ENCODE measurements at regions not wholly inside any gene's neighbourhood (a gene's known extent, or its start where the extent isn't known, plus 50 kb on each side); places are given as distances from the start of the nearest gene placed in this dataset.

- no peak overlapping the region for H2BK120ac ChIP-seq (ENCODE audit: low read depth, low read length, poor library complexity, severe bottlenecking)
- H2BK5ac ChIP-seq (ENCODE audit: insufficient read length, low read length): no peak overlapping the region
- H3K4ac ChIP-seq (ENCODE audit: low read depth, low read length): no peak overlapping the region
- no peak overlapping the region for H2BK12ac ChIP-seq (ENCODE audit: insufficient read length, low read depth, low read length)
- peaks cover 16% of the 10 kb centered on the region; the same call in 1 of the 2 replicates for H3K79me2 ChIP-seq (ENCODE audit: insufficient read depth, low read length)
- no peaks in the 10 kb centered on the region for H3K9me3 ChIP-seq (ENCODE audit: control insufficient read depth, low read depth, low read length)
- no peak overlapping the region for H3K27ac ChIP-seq (ENCODE audit: insufficient read length, low read depth, low read length)
- no CpG with 5 or more reads among the region's 1 CpG for WGBS (ENCODE audit: extremely low coverage, insufficient read length, low lambda C conversion rate)
- DNase-seq: no peak
- no peak overlapping the region for H3K23ac ChIP-seq (ENCODE audit: insufficient read length, low read depth, low read length)
- no peak overlapping the region for H3K56ac ChIP-seq (ENCODE audit: insufficient read length, low read depth, low read length)
- Mint-ChIP-seq H3K4me1 (peaks cover 63 to 84% of the 10 kb centered on the region in 2 experiments), H3K36me3 (ENCODE audit: insufficient read depth in 1 of 3, low read depth in 3 of 3) (peaks cover 29 to 37% (median 31%) of the 10 kb centered on the region in 3 experiments), H3K27me3 (ENCODE audit: low read depth) (no peaks in the 10 kb centered on the region), H3K27ac (peak overlapping the region; percentile 86 to 97 (median 96); a peak in 6 of 7 replicates), H3K4me3 (peak overlapping the region in 1 of 2 experiments; percentile 61; a peak in 4 of 5 replicates), H3K9me3 (peaks cover 4% of the 10 kb centered on the region in 2 experiments; a peak in 4 of 5 replicates)
- H3K18ac ChIP-seq (ENCODE audit: insufficient read length, low read depth, low read length): no peak overlapping the region
- no peak overlapping the region for H3K14ac ChIP-seq (ENCODE audit: insufficient read depth, low read length)
- no peak overlapping the region for H4K91ac ChIP-seq (ENCODE audit: insufficient read length, low read depth, low read length)
- no peaks in the 10 kb centered on the region for H4K20me1 ChIP-seq (ENCODE audit: control insufficient read depth, insufficient read depth, insufficient read length)
- H3K23me2 ChIP-seq (ENCODE audit: insufficient read length, low read depth, low read length, poor library complexity, severe bottlenecking): no peaks in the 10 kb centered on the region
- H3K79me1 ChIP-seq (ENCODE audit: insufficient read depth, low read depth, low read length, poor library complexity, severe bottlenecking): no peaks in the 10 kb centered on the region
- no peak overlapping the region for H2AK5ac ChIP-seq (ENCODE audit: insufficient read length, low read length)
- H3K4me1 ChIP-seq (ENCODE audit: insufficient read depth, low read length): peaks cover 4% of the 10 kb centered on the region; the same call in 1 of the 2 replicates
- H4K8ac ChIP-seq (replicated peaks; ENCODE audit: insufficient read length, low read depth, low read length): no peak overlapping the region
- no peak overlapping the region for H3K4me2 ChIP-seq (ENCODE audit: insufficient read depth, insufficient read length, low read length)
- no peak overlapping the region for H4K5ac ChIP-seq (ENCODE audit: insufficient read length, low read depth, low read length)
- no peak overlapping the region for H2BK15ac ChIP-seq (ENCODE audit: low read depth, low read length)
- H3T11ph ChIP-seq (ENCODE audit: low read length): no peak overlapping the region
- no peak overlapping the region for H2BK20ac ChIP-seq (ENCODE audit: low read depth, low read length, poor library complexity, severe bottlenecking)
- no peak overlapping the region for H3K9ac ChIP-seq (ENCODE audit: extremely low read depth, insufficient read length, low read length)
- no peaks in the 10 kb centered on the region for H3K27me3 ChIP-seq (ENCODE audit: insufficient read depth, low read length)
- H2AFZ ChIP-seq (ENCODE audit: low read length): no peak overlapping the region
- TF ChIP-seq CTCF (conservative IDR thresholded peaks at IDR 0.05): no peak
Observed at GRCh38 chr3:176328666-176329065, 868.6 kb downstream of the TBL1XR1 start.

All from H9 (cell line).